K562 (cell line): ENCODE measurements at regions not wholly inside any gene's neighbourhood (a gene's known extent, or its start where the extent isn't known, plus 50 kb on each side); places are given as distances from the start of the nearest gene placed in this dataset.

ENCODE experiments used
- EGR1 ChIP-seq: fragments of 450-650 bp; conservative IDR thresholded peaks from 2 replicates; pipeline ENCODE4 v1.6.1; 2017; ENCODE audit warnings: mild to moderate bottlenecking
- FOXO4 ChIP-seq: fragments of 450-650 bp; formaldehyde crosslinking; IDR thresholded peaks from 2 replicates; pipeline ENCODE4 v1.4.0; 2020; ENCODE audit warnings: mild to moderate bottlenecking, moderate library complexity
- GTF2F1 ChIP-seq: IDR thresholded peaks from 2 replicates; pipeline ENCODE4 v1.6.1; 2011; ENCODE audit warnings: low read depth, low read length, improper control_type of control experiment
- KDM1A ChIP-seq, 2 experiments: fragments of 450-650 bp; IDR thresholded peaks; 2 replicates each; pipeline ENCODE4 v1.6.1; 2016; ENCODE audit warnings: mild to moderate bottlenecking in 2 of 2
- RAD51 ChIP-seq: fragments of 450-650 bp; IDR thresholded peaks from 2 replicates; pipeline ENCODE4 v1.7.1; 2016; ENCODE audit warnings: low read depth, mild to moderate bottlenecking, borderline replicate concordance
- RBM17 ChIP-seq: fragments of 200-400 bp; formaldehyde crosslinking; IDR thresholded peaks from 2 replicates; pipeline ENCODE4 v1.6.1; 2017; ENCODE audit warnings: low read depth, mild to moderate bottlenecking, low read length, borderline replicate concordance
- ZC3H4 ChIP-seq: sonication (generic); formaldehyde crosslinking; IDR thresholded peaks from 2 replicates; pipeline ENCODE4 v1.9.0; 2021; ENCODE audit warnings: missing genetic modification reagents, borderline replicate concordance

DNA sequence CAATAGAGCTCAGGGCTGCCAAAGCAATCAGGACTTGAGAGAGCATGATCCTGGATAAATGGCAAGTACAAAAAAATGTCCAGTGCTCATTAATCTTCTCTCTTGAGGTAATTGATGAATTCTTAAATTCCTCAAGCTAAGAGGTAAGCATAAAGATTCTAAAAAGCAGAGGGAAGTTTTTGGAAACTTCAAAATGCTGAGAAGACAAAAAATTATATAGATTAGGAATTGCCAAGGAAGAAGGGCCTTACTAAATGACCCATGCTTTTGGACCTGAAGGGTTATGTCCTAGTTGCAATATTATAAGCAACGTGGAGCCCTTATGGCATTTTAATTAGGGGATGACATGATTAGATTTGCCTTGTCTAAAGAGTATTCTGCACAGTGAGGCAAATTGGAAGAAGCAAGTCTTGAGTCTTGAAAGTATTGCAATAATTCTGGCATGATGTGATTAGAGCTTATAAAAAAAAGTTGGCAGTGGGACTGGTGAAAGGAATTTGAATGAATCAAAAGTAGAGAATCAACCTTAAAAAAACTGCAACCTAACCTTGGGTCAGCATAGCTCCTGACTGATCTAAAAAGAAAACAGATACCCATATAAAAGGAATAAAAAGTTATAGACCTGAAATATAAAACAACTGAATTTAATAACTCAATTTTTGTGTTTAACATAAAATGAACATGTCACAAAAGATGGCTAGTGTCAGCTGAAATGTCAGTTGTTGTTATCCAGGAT, 323.8 kb upstream of the ARRDC3 start:
- no peak for TF ChIP-seq GTF2F1
- TF ChIP-seq RAD51 = no peak
- no peak for TF ChIP-seq ZC3H4 (CRISPR knock-in tag)
- no peak for TF ChIP-seq FOXO4
- no peak for TF ChIP-seq RBM17
- TF ChIP-seq KDM1A (IDR thresholded peaks at IDR 0.05) = no peak
- TF ChIP-seq EGR1 = no peak
